ENCODE measurements at regions not wholly inside any gene's neighbourhood (a gene's known extent, or its start where the extent isn't known, plus 50 kb on each side); places are given as distances from the start of the nearest gene placed in this dataset.
A peak's percentile ranks its signal among the peaks of the same experiment; 100 is the strongest.

DNA sequence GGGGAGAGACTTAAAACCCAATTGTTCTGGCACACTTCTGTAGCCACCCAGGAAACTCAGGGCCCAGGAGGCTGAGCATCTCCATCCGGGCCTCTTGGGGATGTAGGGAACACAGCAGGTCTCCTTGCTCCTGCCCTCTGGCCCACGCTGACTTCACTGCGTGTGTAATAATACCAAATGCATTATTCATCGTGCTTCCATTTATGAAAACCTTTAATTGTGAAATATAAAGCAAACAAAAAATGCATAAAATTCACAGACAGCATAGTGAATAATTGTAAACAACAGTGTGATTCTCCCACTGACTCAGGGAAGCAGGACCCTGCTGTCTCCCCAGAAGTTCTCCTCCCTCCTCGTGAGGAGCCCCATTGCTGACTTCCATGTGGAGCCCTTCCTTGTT is 70.3 kb upstream of the SHH start:
- TF ChIP-seq TAF1 (IDR thresholded peaks at IDR 0.05; ENCODE audit: low read depth, low read length) = no peak
- no peak for TF ChIP-seq POLR2AphosphoS5 (IDR thresholded peaks at IDR 0.05; ENCODE audit: low read depth, low read length)
- TF ChIP-seq POU2F2 (IDR thresholded peaks at IDR 0.05; ENCODE audit: low read depth, low read length) = no peak
- TF ChIP-seq POLR2A (IDR thresholded peaks at IDR 0.05; ENCODE audit: low read depth, low read length) = no peak
- TF ChIP-seq SPI1 (IDR thresholded peaks at IDR 0.05; ENCODE audit: low read depth, low read length) = no peak
- no peak for TF ChIP-seq PAX5 (IDR thresholded peaks at IDR 0.05; ENCODE audit: insufficient read depth, low read length, severe bottlenecking)
- no peak for FAIRE-seq

DNA sequence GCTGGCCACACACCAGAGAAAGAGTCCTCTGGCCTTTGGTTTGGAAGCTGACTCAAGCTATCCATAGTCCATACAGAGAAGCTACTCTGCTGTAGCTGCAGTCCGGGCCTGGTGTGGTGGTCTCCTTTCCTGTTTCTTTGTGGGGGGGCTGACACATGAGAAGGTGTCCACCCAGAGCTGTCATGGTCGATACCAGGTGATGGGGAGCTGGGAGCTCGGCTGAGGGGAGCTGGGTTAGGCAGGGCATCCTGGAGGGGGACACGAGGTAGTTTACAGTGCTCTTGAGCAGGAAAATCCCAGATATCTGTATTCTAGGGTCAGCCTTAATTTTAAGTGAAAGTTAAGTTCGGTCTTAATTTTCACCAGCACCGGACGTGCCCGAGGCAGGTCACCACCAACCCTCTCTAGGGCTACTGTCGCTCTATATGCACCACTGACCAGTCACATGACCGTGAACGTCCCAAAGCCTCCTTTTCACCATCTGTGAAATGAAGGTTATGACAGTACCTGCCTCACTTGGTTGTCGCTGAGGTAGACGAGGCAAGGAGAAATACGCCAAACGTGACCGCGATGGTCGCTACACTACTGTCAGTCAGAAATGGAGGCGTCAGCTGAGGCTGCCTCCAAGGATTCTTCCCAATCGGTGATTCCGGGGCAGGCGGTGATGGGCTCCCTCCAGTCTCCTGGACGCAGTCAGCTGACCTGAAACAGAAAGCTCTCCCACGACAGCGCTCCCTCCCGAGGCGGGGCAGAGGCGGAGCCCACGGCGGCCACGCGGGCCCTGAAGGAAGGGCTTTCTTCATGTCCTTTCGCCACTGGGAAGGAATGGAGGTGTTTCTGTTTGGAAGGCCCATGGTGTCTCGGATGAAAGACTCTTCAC is 69.4 kb upstream of the SHH start:
- FAIRE-seq = no peak
- DNase-seq (ENCODE audit: insufficient read length, low spot score) = no peak
- TF ChIP-seq POU2F2 (IDR thresholded peaks at IDR 0.05; ENCODE audit: low read depth, low read length) = no peak
- no peak for TF ChIP-seq POLR2AphosphoS5 (IDR thresholded peaks at IDR 0.05; ENCODE audit: low read depth, low read length)
- no peak for TF ChIP-seq TAF1 (IDR thresholded peaks at IDR 0.05; ENCODE audit: low read depth, low read length)
- no peak for TF ChIP-seq POLR2A (IDR thresholded peaks at IDR 0.05; ENCODE audit: low read depth, low read length)
- TF ChIP-seq PAX5 (IDR thresholded peaks at IDR 0.05; ENCODE audit: insufficient read depth, low read length, severe bottlenecking) = no peak
- TF ChIP-seq SPI1 (IDR thresholded peaks at IDR 0.05; ENCODE audit: low read depth, low read length) = no peak

More for the DNA sequence above, 70.3 kb upstream of the SHH start:
- no peak for DNase-seq (ENCODE audit: insufficient read length, low spot score)

DNA sequence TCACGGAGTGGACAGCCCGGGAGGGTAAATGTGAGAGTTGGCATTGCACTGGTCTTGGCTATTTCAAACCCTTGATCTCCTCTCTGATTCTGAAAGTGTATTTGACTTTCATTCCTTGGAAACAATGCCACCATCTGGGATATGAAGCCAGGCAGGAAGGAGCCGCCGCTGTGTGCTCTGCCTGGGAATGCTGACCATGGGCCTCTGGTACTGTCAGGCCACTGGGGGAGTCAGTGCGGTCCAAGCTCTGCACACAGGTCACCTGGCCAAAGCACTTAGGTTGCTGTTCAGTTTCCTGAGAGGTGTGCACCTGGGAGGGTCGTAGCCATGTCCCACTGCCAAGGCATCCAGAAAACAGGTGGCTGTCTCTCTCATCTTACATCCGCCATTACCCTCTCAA is 68.5 kb upstream of the SHH start:
- FAIRE-seq = no peak

DNA sequence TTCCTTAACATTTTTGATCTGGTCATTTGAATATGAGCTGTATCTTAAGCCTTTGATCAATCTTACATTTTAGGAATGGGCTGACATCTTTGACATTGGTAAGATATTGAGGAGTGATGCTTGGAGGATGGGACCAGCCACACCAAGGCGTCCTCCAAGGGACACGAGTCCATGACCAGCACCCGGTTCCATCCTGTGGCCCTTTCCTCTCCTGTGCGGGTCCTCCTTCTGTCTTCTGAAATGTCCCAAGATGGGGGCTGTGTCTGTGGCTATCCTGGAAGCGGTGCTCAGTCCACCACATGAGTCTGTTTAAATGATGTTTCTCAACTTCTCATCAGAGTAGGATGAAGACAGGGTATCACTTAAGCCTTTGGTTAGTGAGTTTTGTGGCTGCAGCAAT is 67.3 kb upstream of the SHH start:
- no peak for DNase-seq (ENCODE audit: insufficient read length, low spot score)
- TF ChIP-seq POLR2AphosphoS5 (IDR thresholded peaks at IDR 0.05; ENCODE audit: low read depth, low read length) (no peak), PAX5 (IDR thresholded peaks at IDR 0.05; ENCODE audit: insufficient read depth, low read length, severe bottlenecking) (no peak), POLR2A (IDR thresholded peaks at IDR 0.05; ENCODE audit: low read depth, low read length) (no peak), SPI1 (IDR thresholded peaks at IDR 0.05; ENCODE audit: low read depth, low read length) (no peak), POU2F2 (IDR thresholded peaks at IDR 0.05; ENCODE audit: low read depth, low read length) (no peak), TAF1 (IDR thresholded peaks at IDR 0.05; ENCODE audit: low read depth, low read length) (no peak)
- no peak for FAIRE-seq

More for the DNA sequence above, 68.5 kb upstream of the SHH start:
- no peak for TF ChIP-seq SPI1 (IDR thresholded peaks at IDR 0.05; ENCODE audit: low read depth, low read length)
- TF ChIP-seq PAX5 (IDR thresholded peaks at IDR 0.05; ENCODE audit: insufficient read depth, low read length, severe bottlenecking) = no peak
- no peak for TF ChIP-seq POLR2AphosphoS5 (IDR thresholded peaks at IDR 0.05; ENCODE audit: low read depth, low read length)
- TF ChIP-seq POU2F2 (IDR thresholded peaks at IDR 0.05; ENCODE audit: low read depth, low read length) = no peak
- no peak for TF ChIP-seq POLR2A (IDR thresholded peaks at IDR 0.05; ENCODE audit: low read depth, low read length)
- TF ChIP-seq TAF1 (IDR thresholded peaks at IDR 0.05; ENCODE audit: low read depth, low read length) = no peak
- no peak for DNase-seq (ENCODE audit: insufficient read length, low spot score)

DNA sequence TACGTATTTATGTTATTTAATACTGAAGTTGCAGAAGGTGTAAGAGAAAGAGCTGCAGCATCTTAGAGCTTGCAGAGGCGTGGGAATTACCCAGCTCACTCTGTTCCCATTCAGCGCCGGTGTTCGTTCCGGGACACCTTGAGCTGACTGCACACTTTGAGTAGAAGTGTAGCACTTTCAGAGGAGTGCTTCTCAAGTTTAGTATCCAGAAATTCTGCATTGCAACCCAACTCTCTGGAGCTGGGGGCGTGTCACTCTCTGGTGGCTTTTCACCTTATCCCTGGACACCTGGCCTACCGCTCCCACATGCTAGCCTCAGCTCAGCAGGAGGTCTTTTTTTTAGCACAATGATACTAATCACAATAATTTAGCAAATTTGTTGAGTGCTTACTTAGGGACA is 66.4 kb upstream of the SHH start:
- no peak for FAIRE-seq
- TF ChIP-seq POU2F2 (IDR thresholded peaks at IDR 0.05; ENCODE audit: low read depth, low read length) (no peak), TAF1 (IDR thresholded peaks at IDR 0.05; ENCODE audit: low read depth, low read length) (no peak), SPI1 (IDR thresholded peaks at IDR 0.05; ENCODE audit: low read depth, low read length) (no peak), POLR2A (IDR thresholded peaks at IDR 0.05; ENCODE audit: low read depth, low read length) (no peak), PAX5 (IDR thresholded peaks at IDR 0.05; ENCODE audit: insufficient read depth, low read length, severe bottlenecking) (no peak), POLR2AphosphoS5 (IDR thresholded peaks at IDR 0.05; ENCODE audit: low read depth, low read length) (no peak)
- DNase-seq (ENCODE audit: insufficient read length, low spot score) = no peak

DNA sequence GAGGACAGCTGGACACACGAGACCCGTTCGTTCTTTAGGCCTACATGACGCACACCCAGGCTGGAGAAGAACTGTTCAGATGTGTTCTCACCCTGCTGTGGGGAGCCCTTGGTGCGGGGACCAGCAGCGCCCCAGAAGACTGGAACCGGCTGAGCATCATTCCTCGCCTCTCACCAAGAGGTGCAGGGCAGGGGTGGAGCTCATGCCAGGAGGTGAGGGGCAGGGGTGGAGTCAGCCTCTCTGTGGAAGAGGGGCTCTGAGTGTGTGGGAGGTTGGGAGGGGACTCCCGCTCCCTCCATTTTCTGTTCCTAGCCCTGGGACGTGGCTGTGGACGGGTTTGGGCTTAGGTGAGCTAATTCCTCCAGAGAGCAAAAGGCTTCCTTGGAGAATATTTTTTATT is 66.0 kb upstream of the SHH start:
- no peak for FAIRE-seq
- TF ChIP-seq TAF1 (IDR thresholded peaks at IDR 0.05; ENCODE audit: low read depth, low read length) (no peak), SPI1 (IDR thresholded peaks at IDR 0.05; ENCODE audit: low read depth, low read length) (no peak), POLR2A (IDR thresholded peaks at IDR 0.05; ENCODE audit: low read depth, low read length) (no peak), PAX5 (IDR thresholded peaks at IDR 0.05; ENCODE audit: insufficient read depth, low read length, severe bottlenecking) (no peak), POLR2AphosphoS5 (IDR thresholded peaks at IDR 0.05; ENCODE audit: low read depth, low read length) (no peak), POU2F2 (IDR thresholded peaks at IDR 0.05; ENCODE audit: low read depth, low read length) (no peak)
- no peak for DNase-seq (ENCODE audit: insufficient read length, low spot score)

DNA sequence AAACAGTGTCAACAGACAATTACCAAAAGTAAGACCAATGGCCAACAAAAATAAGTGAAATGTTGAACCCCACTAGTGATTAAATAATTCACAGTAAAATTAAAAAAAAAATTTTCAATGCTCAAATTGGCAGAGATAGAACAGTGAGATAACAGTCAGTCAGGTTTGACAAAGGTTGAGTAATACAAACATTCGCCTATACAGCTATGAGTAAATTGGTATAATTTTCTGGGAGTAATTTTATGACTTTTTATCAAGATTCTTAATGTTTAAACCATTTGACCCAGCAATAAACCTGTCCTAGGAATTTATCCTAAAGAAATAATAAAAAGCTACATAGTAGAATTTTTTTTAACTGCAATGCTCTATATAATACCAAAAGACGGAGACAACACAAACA is 64.9 kb upstream of the SHH start:
- no peak for DNase-seq (ENCODE audit: insufficient read length, low spot score)
- FAIRE-seq = no peak

DNA sequence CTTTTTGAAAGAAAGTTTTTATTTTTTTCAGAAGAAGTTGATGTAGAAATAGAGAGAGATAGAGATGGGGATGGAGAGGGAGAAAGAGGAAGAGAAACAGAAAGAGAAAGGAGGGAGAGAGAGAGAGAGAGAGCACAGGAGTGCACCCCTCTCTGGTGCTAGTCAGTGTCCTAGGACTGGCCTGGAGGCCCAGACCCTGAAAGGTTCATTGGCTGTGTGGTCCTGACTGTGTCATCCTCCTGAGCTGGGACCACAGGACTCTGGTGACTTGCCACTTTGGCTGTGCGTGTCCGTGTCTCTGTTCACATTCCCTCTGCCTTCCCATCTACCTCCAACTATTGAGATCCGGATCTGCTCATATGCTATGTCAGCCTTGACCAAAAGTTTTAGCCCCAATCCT is 62.1 kb upstream of the SHH start:
- TF ChIP-seq PAX5 (IDR thresholded peaks at IDR 0.05; ENCODE audit: insufficient read depth, low read length, severe bottlenecking) (no peak), SPI1 (IDR thresholded peaks at IDR 0.05; ENCODE audit: low read depth, low read length) (peak; percentile 44; the same call in 1 of the 2 replicates)
- no peak for FAIRE-seq
- no peak for DNase-seq (ENCODE audit: insufficient read length, low spot score)

More for the DNA sequence above, 64.9 kb upstream of the SHH start:
- TF ChIP-seq SPI1 (IDR thresholded peaks at IDR 0.05; ENCODE audit: low read depth, low read length) (no peak), POU2F2 (IDR thresholded peaks at IDR 0.05; ENCODE audit: low read depth, low read length) (no peak), TAF1 (IDR thresholded peaks at IDR 0.05; ENCODE audit: low read depth, low read length) (no peak), POLR2AphosphoS5 (IDR thresholded peaks at IDR 0.05; ENCODE audit: low read depth, low read length) (no peak), POLR2A (IDR thresholded peaks at IDR 0.05; ENCODE audit: low read depth, low read length) (no peak), PAX5 (IDR thresholded peaks at IDR 0.05; ENCODE audit: insufficient read depth, low read length, severe bottlenecking) (no peak)

DNA sequence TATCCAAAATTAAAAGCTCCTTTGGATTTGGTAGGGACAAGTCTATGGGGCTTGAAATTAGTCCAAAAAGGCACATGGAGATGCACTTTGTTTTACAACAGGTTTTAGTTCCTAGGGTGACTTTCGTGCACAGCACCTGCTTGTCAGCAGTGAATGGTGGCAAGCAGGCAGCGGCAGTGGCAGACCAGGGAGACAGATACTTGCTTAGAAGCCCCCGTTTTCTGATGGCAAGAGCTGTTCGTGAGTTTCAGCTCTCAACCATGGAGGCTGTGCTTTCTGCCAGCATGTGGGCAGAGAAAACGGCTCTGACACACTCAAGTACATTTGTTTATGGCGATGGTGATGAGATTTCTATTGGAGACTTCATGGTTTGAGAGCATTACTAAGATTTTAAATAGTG is 61.7 kb upstream of the SHH start:
- no peak for FAIRE-seq

More for the DNA sequence above, 61.7 kb upstream of the SHH start:
- no peak for DNase-seq (ENCODE audit: insufficient read length, low spot score)
- TF ChIP-seq PAX5 (IDR thresholded peaks at IDR 0.05; ENCODE audit: insufficient read depth, low read length, severe bottlenecking) (no peak), POU2F2 (IDR thresholded peaks at IDR 0.05; ENCODE audit: low read depth, low read length) (no peak), POLR2A (IDR thresholded peaks at IDR 0.05; ENCODE audit: low read depth, low read length) (no peak), TAF1 (IDR thresholded peaks at IDR 0.05; ENCODE audit: low read depth, low read length) (no peak), SPI1 (IDR thresholded peaks at IDR 0.05; ENCODE audit: low read depth, low read length) (no peak), POLR2AphosphoS5 (IDR thresholded peaks at IDR 0.05; ENCODE audit: low read depth, low read length) (no peak)
